Heart left ventricle (tissue), 16 donors: ENCODE measurements at regions not wholly inside any gene's neighbourhood (a gene's known extent, or its start where the extent isn't known, plus 50 kb on each side); places are given as distances from the start of the nearest gene placed in this dataset.

Experiments
- ATAC-seq, 4 donors: fragments of 200-7000 bp; cut with Tn5 transposase; one replicate each; pipeline ENCODE4 v1.9.1; 2020 to 2022; ENCODE audit warnings: moderate library complexity in 4 of 4, mild to moderate bottlenecking in 3 of 4, moderate number of reproducible peaks in 1 of 4
- DNase-seq, 5 donors: peaks; one replicate each; pipeline ENCODE4 v3.0.0-alpha.2; 2020
- H3K27ac ChIP-seq, 12 donors: fragments of 200-600 bp; sonication (generic) in 4 of 12; one replicate each; pipeline versions ENCODE4 v1.5.0 to v1.8.0; 2016 to 2022; ENCODE audit warnings: mild to moderate bottlenecking in 2 of 12
- H3K27me3 ChIP-seq, 9 donors: fragments of 200-600 bp; sonication (generic) in 2 of 9; one replicate each; pipeline versions ENCODE4 v1.5.1 to v1.8.0; 2016 to 2022; ENCODE audit warnings: mild to moderate bottlenecking in 3 of 9
- H3K36me3 ChIP-seq, 9 donors: fragments of 200-600 bp; sonication (generic) in 2 of 9; one replicate each; pipeline versions ENCODE4 v1.5.0 to v1.8.0; 2018 to 2022; ENCODE audit warnings: mild to moderate bottlenecking in 2 of 9
- H3K4me1 ChIP-seq, 12 donors: fragments of 200-600 bp; sonication (generic) in 4 of 12; one replicate each; pipeline versions ENCODE4 v1.5.0 to v1.8.0; 2016 to 2022; ENCODE audit warnings: mild to moderate bottlenecking in 3 of 12
- H3K4me3 ChIP-seq, 12 donors: fragments of 200-600 bp; sonication (generic) in 4 of 12; one replicate each; pipeline versions ENCODE4 v1.5.0 to v1.8.0; 2017 to 2022; ENCODE audit warnings: mild to moderate bottlenecking in 9 of 12, moderate library complexity in 4 of 12
- H3K9me3 ChIP-seq, 12 donors: fragments of 200-600 bp; sonication (generic) in 4 of 12; one replicate each; pipeline versions ENCODE4 v1.5.0 to v1.8.0; 2016 to 2022; ENCODE audit warnings: mild to moderate bottlenecking in 1 of 12
- CTCF ChIP-seq, 12 donors: fragments of 200-600 bp; sonication (generic) in 4 of 12; IDR thresholded peaks; one replicate each; pipeline versions ENCODE4 v1.5.0 to v1.8.0; 2018 to 2022; ENCODE audit warnings: antibody characterized with exemption in 12 of 12, mild to moderate bottlenecking in 5 of 12
- POLR2A ChIP-seq, 2 donors: fragments of 450-650 bp; IDR thresholded peaks; one replicate each; pipeline ENCODE4 v1.6.1; 2017; ENCODE audit warnings: antibody characterized with exemption in 2 of 2, mild to moderate bottlenecking in 2 of 2, moderate library complexity in 2 of 2
- WGBS, 4 donors: extraction: QIAGEN DNeasy Blood & Tissue Kit in 2 of 4; methylation state at CpG; one replicate each; pipeline versions ENCODE4 v1.1.5 to v1.1.7; 2013 to 2018; 5-methylcytosine and 5-hydroxymethylcytosine counted together
- intact Hi-C, 10 donors: fragments of 100-400 bp; cut with DNase I; formaldehyde crosslinking; loops; one replicate each; pipeline versions ENCODE4 v1.11.1 to v1.14.2; 2022
- donor health status: ischemic (EF 13 %, LVEDD 7.1; RV severe dilation, severe dysfunction).
- donor health status: healthy with polysubstance abuse.
- donor health status: DM: no; HTN: yes; CAD: no.
- donor health status: DM: no; HTN: no; CAD: no.
- donor health status: ischemic (EF 25% LVEDD 6.9; RV normal size, moderate dysfunction).
- donor health status: ischemic (EF 25% LVEDD 5.7; RV mildly dilated, moderate dysfunction).
- donor health status: healthy.
- donor health status: DM: yes; HTN: yes; CAD: no.
- donor health status: ischemic (EF 35%, LVEDD 5.7; RV mildly dilated, moderate dysfunction).
- donor health status: nonischemic (EF 11% LVEDD 7.7; RV severe dilation, severe dysfunction).
- donor health status: DM: yes; HTN: yes; CAD: no.
- donor health status: PGD.
- donor health status: ischemic (EF 29% LVEDD 5.4; RV normal size, mild dysfunction).
- donor health status: nonischemic (EF 23%, LVEDD 6.1; RV moderate dilation, normal function).

GRCh38 chr12:24725616-24726015 lies 223.3 kb downstream of the BCAT1 start:
- H3K27me3 ChIP-seq = no peaks in the 10 kb centered on the region
- H3K4me1 ChIP-seq = no peaks in the 10 kb centered on the region
- 41 to 88% (median 79%) methylated on average over 1 of the region's 1 CpG for WGBS, 4 donors
- H3K4me3 ChIP-seq = no peak overlapping the region
- no peak for DNase-seq
- TF ChIP-seq CTCF (IDR thresholded peaks at IDR 0.05) (no peak), POLR2A (IDR thresholded peaks at IDR 0.05) (no peak)
- peaks cover 0 to 3% (median 0%) of the 10 kb centered on the region in 12 donors for H3K9me3 ChIP-seq
- H3K36me3 ChIP-seq = no peaks in the 10 kb centered on the region
- H3K27ac ChIP-seq = no peak overlapping the region
- no peak for ATAC-seq
- intact Hi-C loops = no loop called here

GRCh38 chr12:24724814-24725213 lies 224.1 kb downstream of the BCAT1 start:
- Histone ChIP-seq H3K36me3 (no peaks in the 10 kb centered on the region), H3K9me3 (peaks cover 0 to 5% (median 0%) of the 10 kb centered on the region in 12 donors), H3K4me3 (no peak overlapping the region), H3K27me3 (no peaks in the 10 kb centered on the region), H3K27ac (no peak overlapping the region), H3K4me1 (no peaks in the 10 kb centered on the region)
- intact Hi-C loops = no loop called here
- 82 to 87% (median 86%) methylated on average over 5 of the region's 5 CpGs for WGBS, 4 donors
- DNase-seq = no peak
- TF ChIP-seq CTCF (IDR thresholded peaks at IDR 0.05) (no peak), POLR2A (IDR thresholded peaks at IDR 0.05) (no peak)
- no peak for ATAC-seq

- Histone ChIP-seq H3K4me3 (no peak overlapping the region), H3K27me3 (no peaks in the 10 kb centered on the region), H3K36me3 (no peaks in the 10 kb centered on the region), H3K27ac (no peak overlapping the region), H3K9me3 (peaks cover 0 to 5% (median 0%) of the 10 kb centered on the region in 12 donors), H3K4me1 (peaks cover 0 to 8% (median 0%) of the 10 kb centered on the region in 12 donors)
- ATAC-seq = no peak
- intact Hi-C loops = no loop called here
- DNase-seq = no peak
- no peak for TF ChIP-seq POLR2A (IDR thresholded peaks at IDR 0.05)
- no peak for TF ChIP-seq CTCF (IDR thresholded peaks at IDR 0.05)
Measured at GRCh38 chr12:24723759-24724158, 225.1 kb downstream of the BCAT1 start.

- no peaks in the 10 kb centered on the region for H3K36me3 ChIP-seq
- no peak overlapping the region for H3K4me3 ChIP-seq
- peaks cover 0 to 5% (median 0%) of the 10 kb centered on the region in 12 donors for H3K9me3 ChIP-seq
- no peak overlapping the region for H3K27ac ChIP-seq
- no peak for TF ChIP-seq CTCF (IDR thresholded peaks at IDR 0.05)
- no peak for TF ChIP-seq POLR2A (IDR thresholded peaks at IDR 0.05)
- intact Hi-C loops = no loop called here
- ATAC-seq = no peak
- no peak for DNase-seq
- H3K27me3 ChIP-seq = no peaks in the 10 kb centered on the region
- H3K4me1 ChIP-seq = peaks cover 0 to 10% (median 0%) of the 10 kb centered on the region in 12 donors
Measured at GRCh38 chr12:24721191-24721590, 227.7 kb downstream of the BCAT1 start.
